Activated CD4-positive, alpha-beta memory T cell treated with anti-CD3 and anti-CD28 coated beads for 36 hours (primary cell): ENCODE measurements at regions not wholly inside any gene's neighbourhood (a gene's known extent, or its start where the extent isn't known, plus 50 kb on each side); places are given as distances from the start of the nearest gene placed in this dataset.
"Not testable (repeated sequence)": the region's sequence is repeated elsewhere in the genome, so short reads cannot be mapped to it uniquely, and the experiment has no call there.

ENCODE experiments used
- CTCF ChIA-PET: fragments of 350-600 bp; sonication (Branson Sonifier 250); formaldehyde crosslinking; loops from one replicate; lab custom pipeline; 2021; ENCODE audit warnings: antibody characterized with exemption, inconsistent platforms; lab: Charles Lee
- POLR2A ChIA-PET: fragments of 350-600 bp; sonication (Branson Sonifier 250); formaldehyde crosslinking; loops from one replicate; lab custom pipeline; 2021; ENCODE audit warnings: antibody characterized with exemption; lab: Charles Lee
- DNase-seq: peaks from one replicate; pipeline ENCODE4 v3.0.0-alpha.2; 2020
- H3K27ac Mint-ChIP-seq: one replicate; pipeline ENCODE4 v1.8.0; 2021; ENCODE audit warnings: mixed read lengths
- H3K27me3 Mint-ChIP-seq: one replicate; pipeline ENCODE4 v1.8.0; 2021; ENCODE audit warnings: mixed read lengths
- H3K36me3 Mint-ChIP-seq: one replicate; pipeline ENCODE4 v1.8.0; 2021; ENCODE audit warnings: mixed read lengths
- H3K4me1 Mint-ChIP-seq: one replicate; pipeline ENCODE4 v1.8.0; 2021; ENCODE audit warnings: low read depth, mixed read lengths
- H3K4me3 Mint-ChIP-seq: one replicate; pipeline ENCODE4 v1.8.0; 2021; ENCODE audit warnings: mild to moderate bottlenecking, mixed read lengths
- H3K9me3 Mint-ChIP-seq: one replicate; pipeline ENCODE4 v1.8.0; 2021; ENCODE audit warnings: mixed read lengths
- intact Hi-C: fragments of 100-400 bp; cut with micrococcal nuclease; formaldehyde crosslinking; loops from one replicate; pipeline ENCODE4 v1.15.1; 2023

GRCh38 chr11:110862407-110862806, 150.2 kb upstream of the ARHGAP20 start:
- no peak overlapping the region for H3K27ac Mint-ChIP-seq
- H3K4me1 Mint-ChIP-seq = no peaks in the 10 kb centered on the region
- ChIA-PET CTCF (no interaction called here), POLR2A (interaction anchor here (0.7 kb wide), 1 partner anchor 390 kb away, joined by 5 read pairs; no protein-coding TSS in a partner anchor)
- intact Hi-C loops = no loop called here
- H3K9me3 Mint-ChIP-seq = no peaks in the 10 kb centered on the region
- DNase-seq = no peak
- no peak overlapping the region for H3K4me3 Mint-ChIP-seq
- peaks cover 2% of the 10 kb centered on the region for H3K27me3 Mint-ChIP-seq
- H3K36me3 Mint-ChIP-seq = no peaks in the 10 kb centered on the region

DNA sequence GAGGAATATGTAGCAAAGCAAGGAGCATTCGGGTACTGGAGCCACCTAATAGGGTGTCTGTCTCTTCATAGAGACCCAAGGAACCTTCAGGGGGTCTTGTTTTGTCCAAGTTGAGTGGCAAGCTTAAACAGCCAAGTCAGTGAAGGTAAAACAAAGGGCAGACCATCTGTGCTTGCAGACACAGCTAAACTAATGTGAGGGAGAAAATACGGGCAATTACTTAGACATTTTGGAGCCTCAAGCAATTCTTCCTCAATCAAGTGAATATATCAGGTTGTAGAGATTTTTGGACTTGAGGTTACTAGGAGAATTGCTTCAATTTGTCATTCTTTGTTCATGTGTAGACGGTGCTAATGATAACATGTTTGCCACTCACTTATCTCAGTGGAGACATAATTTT, 148.2 kb upstream of the ARHGAP20 start:
- Mint-ChIP-seq H3K9me3 (no peaks in the 10 kb centered on the region), H3K27me3 (peaks cover 2% of the 10 kb centered on the region), H3K27ac (no peak overlapping the region), H3K4me1 (no peaks in the 10 kb centered on the region), H3K36me3 (no peaks in the 10 kb centered on the region), H3K4me3 (no peak overlapping the region)
- ChIA-PET POLR2A (no interaction called here), CTCF (no interaction called here)
- DNase-seq = no peak
- intact Hi-C loops = no loop called here

GRCh38 chr11:110859998-110860397, 147.8 kb upstream of the ARHGAP20 start:
- Mint-ChIP-seq H3K4me1 (no peaks in the 10 kb centered on the region), H3K27me3 (peaks cover 2% of the 10 kb centered on the region), H3K4me3 (no peak overlapping the region), H3K36me3 (no peaks in the 10 kb centered on the region), H3K9me3 (no peaks in the 10 kb centered on the region), H3K27ac (no peak overlapping the region)
- ChIA-PET CTCF (no interaction called here), POLR2A (no interaction called here)
- no peak for DNase-seq
- intact Hi-C loops = no loop called here

DNA sequence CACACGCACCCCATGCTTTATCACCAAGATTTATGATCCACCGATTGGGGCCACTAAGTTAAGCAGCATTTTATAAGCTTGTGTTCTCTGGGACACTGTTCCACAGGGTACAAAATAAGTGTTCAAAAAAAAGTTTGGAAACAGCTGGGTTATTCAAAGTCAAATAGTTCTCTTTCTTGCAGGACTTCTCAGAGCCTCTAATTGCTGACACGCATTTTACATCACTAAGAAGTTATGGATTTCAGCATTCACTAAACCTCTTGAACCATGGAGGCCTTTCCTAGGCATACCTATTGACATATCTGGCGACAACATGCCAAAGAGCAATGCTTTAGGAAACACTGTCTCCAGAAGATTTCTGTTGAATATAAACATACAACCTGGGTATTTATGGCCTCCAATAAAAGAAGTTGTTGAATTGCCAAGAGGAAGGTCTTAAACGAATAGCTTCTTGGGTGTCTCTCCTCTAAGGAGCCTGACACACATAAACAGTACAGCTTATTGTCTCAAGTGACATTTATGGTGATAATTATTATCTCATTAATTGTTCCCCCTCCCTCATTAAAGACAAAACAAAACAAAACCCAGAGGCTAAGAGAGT, 147.1 kb upstream of the ARHGAP20 start:
- Mint-ChIP-seq H3K4me1 (no peaks in the 10 kb centered on the region), H3K4me3 (no peak overlapping the region), H3K9me3 (no peaks in the 10 kb centered on the region), H3K36me3 (no peaks in the 10 kb centered on the region), H3K27me3 (peaks cover 2% of the 10 kb centered on the region), H3K27ac (no peak overlapping the region)
- intact Hi-C loops = no loop called here
- DNase-seq = no peak
- ChIA-PET CTCF (no interaction called here), POLR2A (no interaction called here)

DNA sequence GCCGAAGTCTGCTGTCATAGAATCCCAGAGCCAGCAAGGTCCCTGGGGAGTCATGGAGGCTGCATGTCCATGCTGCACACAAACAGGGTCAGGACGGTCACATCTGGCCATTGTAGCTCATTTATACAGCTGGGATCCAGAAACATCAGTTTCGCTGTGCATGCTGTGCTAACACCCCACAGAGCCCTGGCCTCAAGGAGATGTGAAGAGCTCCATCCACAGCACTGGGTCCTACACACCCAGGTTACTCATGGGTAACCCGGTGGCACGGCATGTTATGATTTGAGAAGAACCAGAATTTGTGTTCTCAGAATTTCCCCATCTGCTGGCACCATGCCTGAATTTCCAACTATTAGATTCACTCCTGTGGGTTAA, 146.3 kb upstream of the ARHGAP20 start:
- no peaks in the 10 kb centered on the region for H3K9me3 Mint-ChIP-seq
- ChIA-PET POLR2A (no interaction called here), CTCF (no interaction called here)
- H3K4me1 Mint-ChIP-seq = no peaks in the 10 kb centered on the region
- H3K27ac Mint-ChIP-seq = no peak overlapping the region
- no peak for DNase-seq
- intact Hi-C loops = no loop called here
- H3K27me3 Mint-ChIP-seq = peaks cover 2% of the 10 kb centered on the region
- no peak overlapping the region for H3K4me3 Mint-ChIP-seq
- no peaks in the 10 kb centered on the region for H3K36me3 Mint-ChIP-seq

DNA sequence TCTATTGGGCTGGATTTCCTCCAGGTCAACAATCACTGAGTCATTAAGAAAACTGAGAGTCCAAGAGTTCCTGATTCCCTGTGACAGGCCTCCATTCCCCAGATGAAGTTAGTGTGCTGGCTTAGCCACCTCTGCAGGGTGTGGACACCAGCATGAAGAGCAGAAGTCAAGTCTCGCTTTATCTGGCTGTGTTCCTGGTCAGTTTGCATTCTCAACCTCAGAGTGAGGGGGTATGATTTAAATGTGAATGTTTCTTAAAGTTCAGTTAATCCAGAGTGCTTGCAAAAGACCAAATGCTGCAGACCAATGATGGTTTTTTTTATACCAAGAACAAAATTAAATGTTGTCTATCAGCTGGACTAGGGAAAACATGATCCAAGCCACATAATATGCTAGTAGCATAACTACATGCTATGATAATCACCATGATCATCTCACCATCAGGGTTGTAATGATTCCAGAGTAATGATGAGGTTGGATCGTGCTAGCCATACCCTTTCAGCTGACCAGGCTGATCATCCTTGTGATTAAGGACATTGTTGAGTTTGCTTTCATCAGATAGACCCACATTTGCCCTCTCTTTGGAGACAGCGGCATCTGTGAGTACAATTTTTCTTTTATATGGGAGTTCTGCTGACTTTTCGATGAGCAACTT, 145.8 kb upstream of the ARHGAP20 start:
- no peaks in the 10 kb centered on the region for H3K36me3 Mint-ChIP-seq
- H3K27me3 Mint-ChIP-seq = peaks cover 2% of the 10 kb centered on the region
- POLR2A ChIA-PET = no interaction called here
- H3K4me3 Mint-ChIP-seq = no peak overlapping the region
- CTCF ChIA-PET = no interaction called here
- no peaks in the 10 kb centered on the region for H3K4me1 Mint-ChIP-seq
- intact Hi-C loops = no loop called here
- DNase-seq = no peak
- H3K27ac Mint-ChIP-seq = no peak overlapping the region
- H3K9me3 Mint-ChIP-seq = no peaks in the 10 kb centered on the region

GRCh38 chr11:110856996-110857812, 145.0 kb upstream of the ARHGAP20 start:
- H3K36me3 Mint-ChIP-seq = no peaks in the 10 kb centered on the region
- H3K9me3 Mint-ChIP-seq = no peaks in the 10 kb centered on the region
- DNase-seq = no peak
- intact Hi-C loops = no loop called here
- ChIA-PET CTCF (no interaction called here), POLR2A (no interaction called here)
- H3K4me1 Mint-ChIP-seq = no peaks in the 10 kb centered on the region
- no peak overlapping the region for H3K4me3 Mint-ChIP-seq
- peaks cover 3% of the 10 kb centered on the region for H3K27me3 Mint-ChIP-seq
- H3K27ac Mint-ChIP-seq = no peak overlapping the region

- POLR2A ChIA-PET = no interaction called here
- Mint-ChIP-seq H3K27me3 (peaks cover 8% of the 10 kb centered on the region), H3K36me3 (no peaks in the 10 kb centered on the region)
Measured at GRCh38 chr11:110856340-110856739, 144.1 kb upstream of the ARHGAP20 start.

DNA sequence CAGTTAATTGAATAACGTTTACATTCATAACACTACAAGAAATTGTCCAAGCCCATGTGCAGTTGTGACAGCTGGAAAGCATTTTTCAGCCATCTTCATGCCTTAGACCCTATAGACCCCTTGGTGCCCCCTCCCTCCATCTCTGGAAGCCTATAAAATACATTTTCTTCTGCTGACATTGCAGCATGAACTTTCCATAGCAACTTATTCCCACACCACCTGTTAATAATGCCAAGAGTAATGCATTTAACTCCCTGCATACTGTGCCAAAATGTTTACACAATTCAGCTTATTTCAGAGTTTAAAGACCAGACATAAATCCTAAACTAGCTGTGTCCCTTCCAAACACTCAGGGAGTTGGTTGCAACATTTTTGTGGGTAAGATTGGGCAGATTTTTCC, 143.0 kb upstream of the ARHGAP20 start:
- intact Hi-C loops = no loop called here
- Mint-ChIP-seq H3K4me3 (no peak overlapping the region), H3K4me1 (no peaks in the 10 kb centered on the region), H3K27ac (no peak overlapping the region), H3K9me3 (no peaks in the 10 kb centered on the region), H3K36me3 (no peaks in the 10 kb centered on the region), H3K27me3 (peaks cover 11% of the 10 kb centered on the region)
- CTCF ChIA-PET = no interaction called here
- POLR2A ChIA-PET = no interaction called here
- DNase-seq = no peak

More at GRCh38 chr11:110856340-110856739, 144.1 kb upstream of the ARHGAP20 start:
- Mint-ChIP-seq H3K27ac (no peak overlapping the region), H3K4me3 (no peak overlapping the region), H3K9me3 (no peaks in the 10 kb centered on the region), H3K4me1 (no peaks in the 10 kb centered on the region)
- DNase-seq = no peak
- intact Hi-C loops = no loop called here
- CTCF ChIA-PET = no interaction called here

DNA sequence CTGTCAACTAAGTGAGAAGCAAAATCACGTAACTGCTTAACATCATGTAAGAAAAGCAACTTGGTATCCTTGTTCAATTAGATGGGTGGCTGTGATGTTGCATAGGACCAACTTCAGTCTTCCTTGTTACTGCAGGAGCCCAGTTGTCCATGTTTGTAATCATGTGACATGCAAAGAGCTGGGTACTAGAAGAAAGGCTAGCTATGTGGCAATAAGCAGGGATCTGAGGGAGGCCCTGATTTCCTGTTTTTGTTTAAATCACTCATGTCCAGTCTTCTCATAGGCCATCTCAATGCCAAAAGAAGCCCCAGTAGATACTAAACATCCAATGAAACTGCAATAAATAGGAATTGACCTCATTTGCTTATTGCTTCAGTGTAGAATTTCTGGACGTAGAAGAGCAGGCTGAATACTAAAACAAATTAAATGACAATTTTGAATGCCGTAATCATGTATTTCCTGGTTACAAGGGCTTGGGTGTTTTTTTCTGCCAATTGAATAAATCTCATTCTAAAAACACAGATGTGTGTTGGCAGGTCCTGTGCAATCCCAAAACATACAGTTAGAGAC, 140.8 kb upstream of the ARHGAP20 start:
- Mint-ChIP-seq H3K27ac (no peak overlapping the region), H3K4me3 (no peak overlapping the region), H3K9me3 (no peaks in the 10 kb centered on the region), H3K4me1 (no peaks in the 10 kb centered on the region), H3K36me3 (no peaks in the 10 kb centered on the region), H3K27me3 (peaks cover 11% of the 10 kb centered on the region)
- ChIA-PET POLR2A (no interaction called here), CTCF (no interaction called here)
- intact Hi-C loops = no loop called here
- DNase-seq = no peak

- H3K4me3 Mint-ChIP-seq = no peak overlapping the region
- H3K4me1 Mint-ChIP-seq = no peaks in the 10 kb centered on the region
- no peak overlapping the region for H3K27ac Mint-ChIP-seq
- POLR2A ChIA-PET = no interaction called here
- H3K9me3 Mint-ChIP-seq = no peaks in the 10 kb centered on the region
- peaks cover 9% of the 10 kb centered on the region for H3K27me3 Mint-ChIP-seq
- DNase-seq = no peak
- intact Hi-C loops = no loop called here
- CTCF ChIA-PET = no interaction called here
- H3K36me3 Mint-ChIP-seq = no peaks in the 10 kb centered on the region
Measured at GRCh38 chr11:110850846-110851245, 138.6 kb upstream of the ARHGAP20 start.

GRCh38 chr11:110843053-110843452, 130.8 kb upstream of the ARHGAP20 start:
- intact Hi-C loops, H3K27me3 Mint-ChIP-seq, H3K9me3 Mint-ChIP-seq, H3K4me1 Mint-ChIP-seq, H3K36me3 Mint-ChIP-seq, POLR2A ChIA-PET, H3K4me3 Mint-ChIP-seq, DNase-seq, H3K27ac Mint-ChIP-seq, CTCF ChIA-PET: not testable (repeated sequence)
